HG03460 (cell line): ENCODE measurements at regions not wholly inside any gene's neighbourhood (a gene's known extent, or its start where the extent isn't known, plus 50 kb on each side); places are given as distances from the start of the nearest gene placed in this dataset.

Source experiments
- ATAC-seq: cut with Tn5 transposase; IDR thresholded peaks from one replicate; pipeline ENCODE4 v1.9.1; 2021; ENCODE audit not compliant: unreplicated experiment

- no peak for ATAC-seq
These were observed 139.9 kb downstream of the MRPL57 start for GRCh38 chr13:21316376-21316775.

- no peak for ATAC-seq
These were observed 140.1 kb downstream of the ZDHHC20 start for GRCh38 chr13:21318891-21319532.

- ATAC-seq = no peak
These were observed 139.0 kb downstream of the ZDHHC20 start for GRCh38 chr13:21319869-21320641.

- no peak for ATAC-seq
These were observed 138.5 kb downstream of the ZDHHC20 start for GRCh38 chr13:21320642-21321034.

GRCh38 chr13:21321269-21321668, 137.8 kb downstream of the ZDHHC20 start:
- no peak for ATAC-seq

- ATAC-seq = no peak
These were observed 136.7 kb downstream of the ZDHHC20 start for GRCh38 chr13:21322327-21322965.
